SU-DHL-6 (cell line): ENCODE measurements at regions not wholly inside any gene's neighbourhood (a gene's known extent, or its start where the extent isn't known, plus 50 kb on each side); places are given as distances from the start of the nearest gene placed in this dataset.

Source experiments
- H2AFZ ChIP-seq: fragments of 200-600 bp; sonication (generic); 2 replicates; pipeline ENCODE4 v1.6.1; 2014; ENCODE audit warnings: low read depth, mild to moderate bottlenecking, moderate library complexity, mixed read lengths, antibody characterized with exemption, low read length; ENCODE audit not compliant: severe bottlenecking
- H3F3A ChIP-seq: fragments of 200-600 bp; shearing (Covaris generic); 2 replicates; pipeline ENCODE4 v1.6.0; 2016; ENCODE audit warnings: antibody characterized with exemption, mild to moderate bottlenecking; ENCODE audit not compliant: insufficient read depth
- H3K27ac ChIP-seq: fragments of 200-600 bp; sonication (generic); 2 replicates; pipeline ENCODE4 v1.5.1; 2016; ENCODE audit warnings: low read depth, mild to moderate bottlenecking, low read length, moderate library complexity, mixed read lengths
- H3K27me3 ChIP-seq: fragments of 200-600 bp; sonication (generic), shearing (Covaris generic); 2 replicates; pipeline ENCODE4 v1.6.0; 2014; ENCODE audit warnings: mild to moderate bottlenecking, low read length
- H3K36me3 ChIP-seq: fragments of 200-600 bp; sonication (generic); 2 replicates; pipeline ENCODE4 v1.6.1; 2014; ENCODE audit warnings: mild to moderate bottlenecking, low read length, mixed read lengths
- H3K4me2 ChIP-seq: fragments of 300-600, 200-600 bp; shearing (Covaris generic), sonication (generic); 2 replicates; pipeline ENCODE4 v1.6.0; 2014; ENCODE audit warnings: low read length, low read depth, mild to moderate bottlenecking; ENCODE audit not compliant: poor library complexity, severe bottlenecking
- H3K4me3 ChIP-seq: fragments of 200-600 bp; sonication (generic); 2 replicates; pipeline ENCODE4 v1.5.1; 2014; ENCODE audit warnings: antibody characterized with exemption, low read length, mild to moderate bottlenecking, mixed read lengths; ENCODE audit not compliant: insufficient read depth, poor library complexity, severe bottlenecking
- H3K79me2 ChIP-seq: fragments of 200-600 bp; sonication (generic); 2 replicates; pipeline ENCODE4 v1.6.1; 2014; ENCODE audit warnings: mild to moderate bottlenecking, low read length, moderate library complexity; ENCODE audit not compliant: insufficient read depth
- H3K9ac ChIP-seq: fragments of 200-600 bp; sonication (generic); 2 replicates; pipeline ENCODE4 v1.7.0; 2014; ENCODE audit warnings: mild to moderate bottlenecking, low read length
- H3K9me2 ChIP-seq: fragments of 200-600 bp; sonication (generic); replicated peaks from 2 replicates; pipeline ENCODE4 v1.6.1; 2014; ENCODE audit warnings: low read length; ENCODE audit not compliant: insufficient read depth
- H3K9me3 ChIP-seq: fragments of 200-600 bp; sonication (generic); 2 replicates; pipeline ENCODE4 v1.6.1; 2014; ENCODE audit warnings: low read length, mixed read lengths; ENCODE audit not compliant: insufficient read depth
- H4K20me1 ChIP-seq: fragments of 200-600 bp; sonication (generic); 2 replicates; pipeline ENCODE4 v1.6.1; 2014; ENCODE audit warnings: low read depth, mild to moderate bottlenecking, antibody characterized with exemption, low read length, moderate library complexity, mixed read lengths
- EZH2phosphoT487 ChIP-seq: fragments of 200-600 bp; sonication (generic), shearing (Covaris generic); conservative IDR thresholded peaks from 2 replicates; pipeline ENCODE4 v1.6.1; 2018; ENCODE audit warnings: mild to moderate bottlenecking, antibody characterized with exemption, low read length, moderate library complexity, mixed read lengths
- TF ChIP-seq, protein P1 (sequence below): fragments of 200-600 bp; sonication (generic); IDR thresholded peaks from one replicate; pipeline ENCODE4 v1.5.1; 2017; ENCODE audit warnings: antibody characterized with exemption, mild to moderate bottlenecking, low read length, moderate library complexity; ENCODE audit not compliant: insufficient read depth, poor library complexity, severe bottlenecking

DNA sequence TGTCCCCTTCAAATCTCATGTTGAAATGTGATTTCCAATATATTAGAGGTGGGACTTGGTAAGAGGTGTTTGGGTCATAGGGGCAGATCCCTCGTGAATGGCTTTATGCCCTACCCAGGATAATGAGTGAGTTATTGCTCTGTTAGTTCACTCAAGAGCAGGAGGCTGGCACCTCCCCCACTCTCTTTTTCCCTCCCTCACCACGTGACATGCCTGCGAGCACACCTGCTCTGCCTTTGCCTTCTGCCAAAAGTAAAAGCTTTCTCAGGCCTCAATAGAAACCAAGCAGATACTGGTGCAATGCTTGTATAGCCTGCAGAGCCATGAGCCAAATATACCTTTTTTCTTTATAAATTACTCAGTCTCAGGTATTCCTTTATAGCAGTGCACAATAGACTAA is 286.3 kb upstream of the UGT8 start:
- no peak overlapping the region for H2AFZ ChIP-seq
- no peaks in the 10 kb centered on the region for H4K20me1 ChIP-seq
- no peaks in the 10 kb centered on the region for H3K9me2 ChIP-seq
- H3K79me2 ChIP-seq = no peaks in the 10 kb centered on the region
- H3F3A ChIP-seq = no peaks in the 10 kb centered on the region
- H3K9me3 ChIP-seq = no peaks in the 10 kb centered on the region
- TF ChIP-seq EZH2phosphoT487 = no peak
- TF ChIP-seq, protein P1, sequence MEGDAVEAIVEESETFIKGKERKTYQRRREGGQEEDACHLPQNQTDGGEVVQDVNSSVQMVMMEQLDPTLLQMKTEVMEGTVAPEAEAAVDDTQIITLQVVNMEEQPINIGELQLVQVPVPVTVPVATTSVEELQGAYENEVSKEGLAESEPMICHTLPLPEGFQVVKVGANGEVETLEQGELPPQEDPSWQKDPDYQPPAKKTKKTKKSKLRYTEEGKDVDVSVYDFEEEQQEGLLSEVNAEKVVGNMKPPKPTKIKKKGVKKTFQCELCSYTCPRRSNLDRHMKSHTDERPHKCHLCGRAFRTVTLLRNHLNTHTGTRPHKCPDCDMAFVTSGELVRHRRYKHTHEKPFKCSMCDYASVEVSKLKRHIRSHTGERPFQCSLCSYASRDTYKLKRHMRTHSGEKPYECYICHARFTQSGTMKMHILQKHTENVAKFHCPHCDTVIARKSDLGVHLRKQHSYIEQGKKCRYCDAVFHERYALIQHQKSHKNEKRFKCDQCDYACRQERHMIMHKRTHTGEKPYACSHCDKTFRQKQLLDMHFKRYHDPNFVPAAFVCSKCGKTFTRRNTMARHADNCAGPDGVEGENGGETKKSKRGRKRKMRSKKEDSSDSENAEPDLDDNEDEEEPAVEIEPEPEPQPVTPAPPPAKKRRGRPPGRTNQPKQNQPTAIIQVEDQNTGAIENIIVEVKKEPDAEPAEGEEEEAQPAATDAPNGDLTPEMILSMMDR = no peak
- no peaks in the 10 kb centered on the region for H3K27me3 ChIP-seq
- H3K27ac ChIP-seq = no peak overlapping the region
- H3K4me3 ChIP-seq = no peak overlapping the region
- H3K4me2 ChIP-seq = no peak overlapping the region
- no peaks in the 10 kb centered on the region for H3K36me3 ChIP-seq
- no peak overlapping the region for H3K9ac ChIP-seq

DNA sequence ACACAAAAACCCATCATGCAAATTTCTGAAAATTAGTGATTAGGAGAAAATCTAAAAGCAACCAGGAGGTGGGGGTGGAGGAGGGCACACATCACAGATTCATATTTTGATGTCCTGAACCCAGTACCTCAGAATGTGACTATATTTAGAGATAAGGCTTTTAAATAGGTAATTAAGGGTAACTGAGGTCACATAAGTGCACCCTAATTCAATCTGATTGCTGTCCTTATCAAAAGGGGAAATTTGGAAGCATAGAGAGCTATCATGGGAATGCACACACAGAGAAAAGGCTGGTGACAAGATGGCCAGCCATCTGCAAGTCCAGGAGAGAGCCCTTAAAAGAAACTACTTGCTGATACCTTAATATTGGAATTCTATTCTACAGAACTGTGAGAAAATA is 281.8 kb upstream of the UGT8 start:
- H3K9ac ChIP-seq = no peak overlapping the region
- TF ChIP-seq, protein P1 = no peak
- no peak for TF ChIP-seq EZH2phosphoT487
- H3K9me3 ChIP-seq = no peaks in the 10 kb centered on the region
- H3K79me2 ChIP-seq = no peaks in the 10 kb centered on the region
- H3F3A ChIP-seq = no peaks in the 10 kb centered on the region
- no peaks in the 10 kb centered on the region for H3K9me2 ChIP-seq
- H2AFZ ChIP-seq = no peak overlapping the region
- no peak overlapping the region for H3K4me2 ChIP-seq
- no peaks in the 10 kb centered on the region for H3K27me3 ChIP-seq
- H3K27ac ChIP-seq = no peak overlapping the region
- no peaks in the 10 kb centered on the region for H3K36me3 ChIP-seq
- H3K4me3 ChIP-seq = no peak overlapping the region
- H4K20me1 ChIP-seq = no peaks in the 10 kb centered on the region

DNA sequence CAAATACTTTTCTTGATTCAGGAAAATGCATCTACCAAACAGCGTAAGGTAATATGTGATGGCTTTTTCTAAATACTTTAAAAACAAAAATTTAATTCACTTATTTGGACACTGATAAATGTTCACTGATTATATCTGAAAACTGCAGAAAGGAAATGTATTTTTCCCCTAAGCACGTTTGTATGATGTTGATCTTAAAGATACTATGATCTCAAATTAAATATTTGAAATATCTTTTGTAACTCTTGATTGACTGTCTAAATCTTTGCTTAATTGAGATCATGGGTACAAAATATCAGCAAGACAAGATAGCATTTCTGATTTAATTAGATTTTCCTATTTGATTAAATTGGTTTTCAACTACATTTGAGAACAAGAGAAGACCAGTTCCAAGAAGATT is 281.0 kb upstream of the UGT8 start:
- Histone ChIP-seq H3K27ac (no peak overlapping the region), H3K27me3 (no peaks in the 10 kb centered on the region), H3K36me3 (no peaks in the 10 kb centered on the region), H3K4me3 (no peak overlapping the region), H3K79me2 (no peaks in the 10 kb centered on the region), H3K4me2 (no peak overlapping the region), H3K9me2 (no peaks in the 10 kb centered on the region), H2AFZ (no peak overlapping the region), H3F3A (no peaks in the 10 kb centered on the region), H3K9ac (no peak overlapping the region), H4K20me1 (no peaks in the 10 kb centered on the region), H3K9me3 (no peaks in the 10 kb centered on the region)
- TF ChIP-seq EZH2phosphoT487 = no peak
- TF ChIP-seq, protein P1 = no peak

DNA sequence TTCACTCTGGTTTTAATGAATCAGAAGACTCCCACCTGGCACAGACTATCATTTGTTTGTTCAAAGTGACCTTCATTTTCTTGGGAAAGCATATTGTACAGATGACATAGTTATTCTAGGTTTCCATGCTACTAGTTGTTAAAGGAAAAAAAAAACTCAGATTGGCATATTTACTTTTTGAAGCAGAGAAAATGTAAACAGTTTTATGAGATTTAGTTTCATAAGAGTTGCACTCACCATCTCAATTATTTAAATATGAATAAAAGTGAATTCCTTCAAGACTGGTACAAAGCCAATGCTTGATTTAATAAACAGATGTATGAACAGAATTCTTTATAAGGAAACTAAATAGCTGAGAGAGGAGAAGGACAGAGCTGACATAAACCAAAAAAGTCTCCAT is 280.3 kb upstream of the UGT8 start:
- Histone ChIP-seq H3K9me3 (no peaks in the 10 kb centered on the region), H3K79me2 (no peaks in the 10 kb centered on the region), H3F3A (no peaks in the 10 kb centered on the region), H4K20me1 (no peaks in the 10 kb centered on the region), H3K27ac (no peak overlapping the region), H3K36me3 (no peaks in the 10 kb centered on the region), H3K27me3 (no peaks in the 10 kb centered on the region), H3K4me3 (no peak overlapping the region), H2AFZ (no peak overlapping the region), H3K4me2 (no peak overlapping the region), H3K9me2 (no peaks in the 10 kb centered on the region), H3K9ac (no peak overlapping the region)
- TF ChIP-seq, protein P1 = no peak
- no peak for TF ChIP-seq EZH2phosphoT487
